KOPT-K1 (cell line): ENCODE measurements at regions not wholly inside any gene's neighbourhood (a gene's known extent, or its start where the extent isn't known, plus 50 kb on each side); places are given as distances from the start of the nearest gene placed in this dataset.
"Not testable (repeated sequence)": the region's sequence is repeated elsewhere in the genome, so short reads cannot be mapped to it uniquely, and the experiment has no call there.

Experiments
- H3K27ac ChIP-seq: fragments of 200-600 bp; sonication (generic); 2 replicates; pipeline ENCODE4 v1.5.1; 2016; ENCODE audit warnings: antibody characterized with exemption, mild to moderate bottlenecking, low read depth, low read length; ENCODE audit not compliant: poor library complexity, severe bottlenecking
- H3K36me3 ChIP-seq: fragments of 200-600 bp; sonication (generic); 2 replicates; pipeline ENCODE4 v1.5.1; 2017; ENCODE audit warnings: antibody characterized with exemption, mild to moderate bottlenecking, low read length, moderate library complexity; ENCODE audit not compliant: insufficient read depth
- H3K9me3 ChIP-seq: fragments of 200-600 bp; sonication (generic); 2 replicates; pipeline ENCODE4 v1.5.1; 2017; ENCODE audit warnings: antibody characterized with exemption, low read length, mild to moderate bottlenecking; ENCODE audit not compliant: insufficient read depth, poor library complexity, severe bottlenecking

- not testable (repeated sequence) for H3K9me3 ChIP-seq, H3K27ac ChIP-seq, H3K36me3 ChIP-seq
Measured at GRCh38 chr5:15271596-15271995, 228.4 kb upstream of the FBXL7 start.

GRCh38 chr5:15267966-15268365 is 232.0 kb upstream of the FBXL7 start:
- Histone ChIP-seq H3K27ac (no peak overlapping the region), H3K9me3 (no peaks in the 10 kb centered on the region), H3K36me3 (no peaks in the 10 kb centered on the region)

GRCh38 chr5:15266841-15267240 is 233.1 kb upstream of the FBXL7 start:
- Histone ChIP-seq H3K9me3 (no peaks in the 10 kb centered on the region), H3K27ac (no peak overlapping the region), H3K36me3 (no peaks in the 10 kb centered on the region)

- H3K9me3 ChIP-seq, result no peaks in the 10 kb centered on the region
- H3K27ac ChIP-seq, result no peak overlapping the region
- no peaks in the 10 kb centered on the region for H3K36me3 ChIP-seq
Measured at GRCh38 chr5:15266229-15266628, 233.8 kb upstream of the FBXL7 start.

- no peaks in the 10 kb centered on the region for H3K9me3 ChIP-seq
- no peak overlapping the region for H3K27ac ChIP-seq
- H3K36me3 ChIP-seq, result no peaks in the 10 kb centered on the region
Measured at GRCh38 chr5:15263942-15264341, 236.0 kb upstream of the FBXL7 start.

- no peak overlapping the region for H3K27ac ChIP-seq
- no peaks in the 10 kb centered on the region for H3K36me3 ChIP-seq
- H3K9me3 ChIP-seq, result no peaks in the 10 kb centered on the region
Measured at GRCh38 chr5:15263406-15263805, 236.6 kb upstream of the FBXL7 start.

- no peak overlapping the region for H3K27ac ChIP-seq
- no peaks in the 10 kb centered on the region for H3K9me3 ChIP-seq
- H3K36me3 ChIP-seq, result no peaks in the 10 kb centered on the region
Measured at GRCh38 chr5:15261269-15261995, 238.5 kb upstream of the FBXL7 start.

GRCh38 chr5:15260356-15261268 is 239.4 kb upstream of the FBXL7 start:
- no peak overlapping the region for H3K27ac ChIP-seq
- no peaks in the 10 kb centered on the region for H3K36me3 ChIP-seq
- no peaks in the 10 kb centered on the region for H3K9me3 ChIP-seq

GRCh38 chr5:15256485-15256884 is 243.5 kb upstream of the FBXL7 start:
- H3K9me3 ChIP-seq, result no peaks in the 10 kb centered on the region
- no peak overlapping the region for H3K27ac ChIP-seq
- H3K36me3 ChIP-seq, result no peaks in the 10 kb centered on the region

GRCh38 chr5:15255576-15255975 is 244.4 kb upstream of the FBXL7 start:
- no peaks in the 10 kb centered on the region for H3K36me3 ChIP-seq
- no peak overlapping the region for H3K27ac ChIP-seq
- no peaks in the 10 kb centered on the region for H3K9me3 ChIP-seq

GRCh38 chr5:15254607-15255006 is 245.4 kb upstream of the FBXL7 start:
- no peak overlapping the region for H3K27ac ChIP-seq
- no peaks in the 10 kb centered on the region for H3K9me3 ChIP-seq
- H3K36me3 ChIP-seq, result no peaks in the 10 kb centered on the region

- H3K9me3 ChIP-seq, result no peaks in the 10 kb centered on the region
- H3K36me3 ChIP-seq, result no peaks in the 10 kb centered on the region
- no peak overlapping the region for H3K27ac ChIP-seq
Measured at GRCh38 chr5:15252331-15252730, 247.6 kb upstream of the FBXL7 start.

GRCh38 chr5:15249152-15249551 is 250.8 kb upstream of the FBXL7 start:
- H3K27ac ChIP-seq, result no peak overlapping the region
- no peaks in the 10 kb centered on the region for H3K36me3 ChIP-seq
- H3K9me3 ChIP-seq, result no peaks in the 10 kb centered on the region

- Histone ChIP-seq H3K9me3 (no peaks in the 10 kb centered on the region), H3K27ac (no peak overlapping the region), H3K36me3 (no peaks in the 10 kb centered on the region)
Measured at GRCh38 chr5:15248731-15249130, 251.2 kb upstream of the FBXL7 start.

GRCh38 chr5:15245913-15246312 is 254.1 kb upstream of the FBXL7 start:
- H3K9me3 ChIP-seq, result no peaks in the 10 kb centered on the region
- no peaks in the 10 kb centered on the region for H3K36me3 ChIP-seq
- no peak overlapping the region for H3K27ac ChIP-seq
